ENCODE measurements at regions not wholly inside any gene's neighbourhood (a gene's known extent, or its start where the extent isn't known, plus 50 kb on each side); places are given as distances from the start of the nearest gene placed in this dataset.
"Not testable (repeated sequence)": the region's sequence is repeated elsewhere in the genome, so short reads cannot be mapped to it uniquely, and the experiment has no call there.

DNA sequence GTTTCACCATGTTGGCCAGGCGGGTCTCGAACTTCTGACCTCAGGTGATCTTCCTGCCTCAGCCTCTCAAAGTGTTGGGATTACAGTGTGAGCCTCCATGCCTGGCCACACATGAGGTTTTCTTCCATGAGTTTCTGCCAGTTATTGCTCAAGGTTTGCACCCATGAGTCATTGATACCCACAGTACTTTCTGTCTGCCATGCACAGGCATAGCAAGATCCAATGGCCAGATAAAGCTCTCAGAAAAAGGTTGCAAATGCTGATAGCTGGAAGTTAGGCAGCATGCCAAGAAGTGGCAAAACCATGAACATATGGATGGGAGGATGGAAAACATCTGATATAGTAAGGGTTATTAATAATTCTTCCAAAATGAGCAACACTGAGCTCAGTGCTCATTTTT, 298.7 kb upstream of the NRG3 start:
- TF ChIP-seq POLR2A (IDR thresholded peaks at IDR 0.05) (no peak), POLR2AphosphoS5 (IDR thresholded peaks at IDR 0.05) (no peak)
- TF ChIP-seq, protein P1, sequence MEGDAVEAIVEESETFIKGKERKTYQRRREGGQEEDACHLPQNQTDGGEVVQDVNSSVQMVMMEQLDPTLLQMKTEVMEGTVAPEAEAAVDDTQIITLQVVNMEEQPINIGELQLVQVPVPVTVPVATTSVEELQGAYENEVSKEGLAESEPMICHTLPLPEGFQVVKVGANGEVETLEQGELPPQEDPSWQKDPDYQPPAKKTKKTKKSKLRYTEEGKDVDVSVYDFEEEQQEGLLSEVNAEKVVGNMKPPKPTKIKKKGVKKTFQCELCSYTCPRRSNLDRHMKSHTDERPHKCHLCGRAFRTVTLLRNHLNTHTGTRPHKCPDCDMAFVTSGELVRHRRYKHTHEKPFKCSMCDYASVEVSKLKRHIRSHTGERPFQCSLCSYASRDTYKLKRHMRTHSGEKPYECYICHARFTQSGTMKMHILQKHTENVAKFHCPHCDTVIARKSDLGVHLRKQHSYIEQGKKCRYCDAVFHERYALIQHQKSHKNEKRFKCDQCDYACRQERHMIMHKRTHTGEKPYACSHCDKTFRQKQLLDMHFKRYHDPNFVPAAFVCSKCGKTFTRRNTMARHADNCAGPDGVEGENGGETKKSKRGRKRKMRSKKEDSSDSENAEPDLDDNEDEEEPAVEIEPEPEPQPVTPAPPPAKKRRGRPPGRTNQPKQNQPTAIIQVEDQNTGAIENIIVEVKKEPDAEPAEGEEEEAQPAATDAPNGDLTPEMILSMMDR (IDR thresholded peaks at IDR 0.05) = no peak
- H3K36me3 ChIP-seq = no peaks in the 10 kb centered on the region
- no peaks in the 10 kb centered on the region for H3K4me1 ChIP-seq
- no peak for DNase-seq (ENCODE audit: low spot score in 2 of 2)
- no peak overlapping the region for H3K4me3 ChIP-seq
- H3K27me3 ChIP-seq = no peaks in the 10 kb centered on the region
- no peak overlapping the region for H3K27ac ChIP-seq
- intact Hi-C loops (cut with DNase I; ENCODE audit: low total_unique reads) = no loop called here
- H3K9me3 ChIP-seq = peaks cover 0 to 29% of the 10 kb centered on the region in 2 donors

DNA sequence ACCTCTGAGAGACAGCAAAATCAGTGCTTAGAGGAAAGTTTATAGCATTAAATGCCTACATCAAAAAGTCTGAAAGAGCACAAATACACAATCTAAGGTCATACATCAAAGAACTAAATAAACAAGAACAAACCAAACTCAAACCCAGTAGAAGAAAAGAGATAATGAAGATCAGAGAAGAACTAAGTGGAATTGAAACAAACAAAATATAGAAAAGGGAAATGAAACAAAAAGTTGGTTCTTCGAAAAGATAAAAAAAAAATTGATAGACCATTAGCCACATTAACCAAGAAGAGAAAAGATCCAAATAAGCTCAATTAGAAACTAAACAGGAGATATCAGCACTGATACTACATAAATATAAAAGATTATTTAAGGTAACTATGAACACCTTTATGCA, 280.0 kb upstream of the NRG3 start:
- Histone ChIP-seq H3K27ac (no peak overlapping the region), H3K27me3 (no peaks in the 10 kb centered on the region)
- intact Hi-C loops (cut with DNase I; ENCODE audit: low total_unique reads) = no loop called here

DNA sequence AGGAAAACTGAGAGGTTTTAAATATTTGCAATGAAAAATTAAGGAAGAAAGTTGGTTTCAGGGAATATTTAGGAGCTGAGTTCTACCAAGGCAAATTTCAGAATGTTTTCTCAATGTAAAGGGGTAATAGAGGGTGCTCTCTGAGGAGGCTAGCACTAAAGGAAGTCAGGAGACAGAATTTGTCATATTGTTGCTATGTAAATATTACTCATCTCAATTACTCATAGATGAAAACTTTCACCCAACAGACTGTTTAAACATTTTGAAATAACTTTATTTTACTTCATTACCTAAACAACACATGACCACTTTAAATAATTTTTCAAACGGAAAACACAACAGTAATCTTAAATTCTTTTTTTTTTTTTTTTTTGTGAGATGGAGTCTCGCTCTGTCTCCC, 274.8 kb upstream of the NRG3 start:
- intact Hi-C loops (cut with DNase I; ENCODE audit: low total_unique reads) = no loop called here
- no peak overlapping the region for H3K4me3 ChIP-seq
- no peak for DNase-seq (ENCODE audit: low spot score in 2 of 2)
- no peaks in the 10 kb centered on the region for H3K9me3 ChIP-seq
- no peaks in the 10 kb centered on the region for H3K4me1 ChIP-seq
- TF ChIP-seq, protein P1 (IDR thresholded peaks at IDR 0.05) = no peak
- TF ChIP-seq POLR2A (IDR thresholded peaks at IDR 0.05) = no peak
- TF ChIP-seq POLR2AphosphoS5 (IDR thresholded peaks at IDR 0.05) = no peak
- H3K36me3 ChIP-seq = no peaks in the 10 kb centered on the region
- H3K27me3 ChIP-seq = no peaks in the 10 kb centered on the region
- no peak overlapping the region for H3K27ac ChIP-seq

More for the DNA sequence above, 280.0 kb upstream of the NRG3 start:
- Histone ChIP-seq H3K36me3 (no peaks in the 10 kb centered on the region), H3K4me3 (no peak overlapping the region), H3K4me1 (no peaks in the 10 kb centered on the region), H3K9me3 (peaks cover 0 to 14% of the 10 kb centered on the region in 2 donors)
- no peak for TF ChIP-seq POLR2AphosphoS5 (IDR thresholded peaks at IDR 0.05)
- TF ChIP-seq, protein P1 (IDR thresholded peaks at IDR 0.05) = no peak
- no peak for TF ChIP-seq POLR2A (IDR thresholded peaks at IDR 0.05)
- DNase-seq (ENCODE audit: low spot score in 2 of 2) = no peak

DNA sequence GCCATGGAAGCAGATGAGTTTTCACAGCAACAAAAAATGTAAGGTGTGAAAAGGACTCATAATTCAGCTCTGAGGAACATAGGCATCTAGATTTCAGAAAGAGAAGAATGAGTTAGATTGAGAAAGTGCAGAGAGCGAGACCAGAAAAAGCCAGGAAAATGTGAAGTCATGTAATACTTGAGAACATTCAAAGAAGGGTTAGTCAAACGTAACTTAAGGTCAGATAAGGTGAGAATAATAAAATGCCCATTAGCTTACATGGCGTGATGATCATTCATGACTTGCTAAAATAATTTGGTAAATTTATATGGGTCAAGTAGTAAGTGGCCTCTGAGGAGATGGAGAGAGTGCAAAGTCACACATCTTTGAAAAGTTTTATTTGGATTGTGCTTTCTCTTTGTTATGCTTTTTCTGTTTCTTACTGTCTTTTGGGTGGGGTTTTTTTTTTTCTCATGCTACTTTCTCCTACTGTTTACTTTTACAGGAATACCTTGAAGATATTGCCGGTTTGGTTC, 271.8 kb upstream of the NRG3 start:
- H3K4me3 ChIP-seq = no peak overlapping the region
- DNase-seq (ENCODE audit: low spot score in 2 of 2) = no peak
- no peaks in the 10 kb centered on the region for H3K9me3 ChIP-seq
- TF ChIP-seq POLR2A (IDR thresholded peaks at IDR 0.05) (no peak), POLR2AphosphoS5 (IDR thresholded peaks at IDR 0.05) (no peak)
- TF ChIP-seq, protein P1 (IDR thresholded peaks at IDR 0.05) = no peak
- H3K36me3 ChIP-seq = no peaks in the 10 kb centered on the region
- H3K27me3 ChIP-seq = no peaks in the 10 kb centered on the region
- H3K27ac ChIP-seq = no peak overlapping the region
- intact Hi-C loops (cut with DNase I; ENCODE audit: low total_unique reads) = no loop called here
- H3K4me1 ChIP-seq = no peaks in the 10 kb centered on the region

DNA sequence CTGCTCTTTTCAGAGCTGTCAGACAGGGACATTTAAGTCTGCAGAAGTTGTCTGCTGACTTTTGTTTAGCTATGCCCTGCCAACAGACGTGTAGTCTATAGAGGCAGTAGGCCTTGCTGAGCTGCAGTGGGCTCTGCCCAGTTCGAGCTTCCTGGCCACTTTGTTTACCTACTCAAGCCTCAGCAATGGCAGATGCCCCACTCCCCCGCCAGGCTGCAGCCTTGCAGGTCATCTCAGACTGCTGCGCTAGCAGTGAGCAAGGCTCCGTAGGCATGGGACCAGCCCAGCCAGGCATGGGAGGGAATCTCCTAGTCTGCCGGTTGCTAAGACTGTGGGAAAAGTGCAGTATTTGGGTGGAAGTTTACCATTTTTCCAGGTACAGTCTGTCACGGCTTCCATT, 230.5 kb upstream of the NRG3 start:
- intact Hi-C loops (cut with DNase I; ENCODE audit: low total_unique reads); DNase-seq (ENCODE audit: low spot score in 2 of 2); H3K4me1 ChIP-seq; H3K27me3 ChIP-seq; H3K4me3 ChIP-seq; H3K27ac ChIP-seq; H3K9me3 ChIP-seq; H3K36me3 ChIP-seq: not testable (repeated sequence)

DNA sequence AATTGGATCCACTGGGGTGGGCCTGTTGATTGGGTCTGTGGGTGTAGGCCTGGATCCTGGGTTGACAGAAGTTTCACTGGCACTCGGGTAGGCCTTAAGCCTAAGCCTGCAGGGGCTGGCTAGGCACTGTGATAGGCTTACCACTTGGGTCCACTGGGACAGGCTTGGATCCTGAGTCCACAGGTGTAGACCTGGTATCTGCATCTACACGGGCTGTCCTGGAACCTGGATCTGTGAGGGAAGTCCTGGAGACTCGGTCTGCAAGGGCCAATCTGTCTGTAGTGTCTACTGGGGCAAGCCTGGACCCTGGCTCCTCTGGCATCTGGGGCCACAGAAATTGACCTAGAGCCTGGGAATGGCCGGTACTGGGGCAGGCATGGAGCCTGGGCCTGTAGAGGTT, 219.0 kb upstream of the NRG3 start:
- H3K4me1 ChIP-seq = no peaks in the 10 kb centered on the region
- H3K4me3 ChIP-seq = no peak overlapping the region
- intact Hi-C loops (cut with DNase I; ENCODE audit: low total_unique reads) = no loop called here
- TF ChIP-seq POLR2AphosphoS5 (IDR thresholded peaks at IDR 0.05) (no peak), POLR2A (IDR thresholded peaks at IDR 0.05) (no peak)
- TF ChIP-seq, protein P1 (IDR thresholded peaks at IDR 0.05) = no peak
- no peaks in the 10 kb centered on the region for H3K27me3 ChIP-seq
- H3K27ac ChIP-seq = no peak overlapping the region
- H3K9me3 ChIP-seq = peaks cover 0 to 25% of the 10 kb centered on the region in 2 donors
- DNase-seq (ENCODE audit: low spot score in 2 of 2) = no peak
- no peaks in the 10 kb centered on the region for H3K36me3 ChIP-seq

All from breast epithelium (tissue), 4 donors.